Neural cell (in vitro differentiated cells): ENCODE measurements at regions not wholly inside any gene's neighbourhood (a gene's known extent, or its start where the extent isn't known, plus 50 kb on each side); places are given as distances from the start of the nearest gene placed in this dataset.

Source experiments
- H2AFZ ChIP-seq: fragments of 200-600, 300-800 bp; sonication (generic), shearing (Covaris generic); 2 replicates; pipeline ENCODE4 v1.6.0; 2014; ENCODE audit warnings: low read depth, mild to moderate bottlenecking, antibody characterized with exemption, low read length, moderate library complexity
- H3F3A ChIP-seq: fragments of 200-600 bp; shearing (Covaris generic); 2 replicates; pipeline ENCODE4 v1.6.1; 2016; ENCODE audit warnings: mild to moderate bottlenecking, moderate library complexity, mixed read lengths, antibody characterized with exemption, low read length; ENCODE audit not compliant: insufficient read depth, poor library complexity, severe bottlenecking
- H3K27ac ChIP-seq: fragments of 200-600, 300-800 bp; sonication (generic), shearing (Covaris generic); 2 replicates; pipeline ENCODE4 v1.5.1; 2014; ENCODE audit warnings: mild to moderate bottlenecking, low read length, moderate library complexity
- H3K27me3 ChIP-seq: fragments of 300-800, 200-600 bp; sonication (generic), shearing (Covaris generic); 2 replicates; pipeline ENCODE4 v1.6.0; 2014; ENCODE audit warnings: mild to moderate bottlenecking, low read depth, low read length, moderate library complexity; ENCODE audit not compliant: insufficient read depth
- H3K36me3 ChIP-seq: fragments of 300-800, 200-600 bp; sonication (generic), shearing (Covaris generic); 2 replicates; pipeline ENCODE4 v1.5.1; 2014; ENCODE audit warnings: mild to moderate bottlenecking, antibody characterized with exemption, low read length, moderate library complexity; ENCODE audit not compliant: insufficient read depth
- H3K4me2 ChIP-seq: fragments of 300-800, 200-600 bp; sonication (generic), shearing (Covaris generic); 2 replicates; pipeline ENCODE4 v1.6.0; 2014; ENCODE audit warnings: mild to moderate bottlenecking, low read length
- H3K4me3 ChIP-seq: fragments of 300-800, 200-600 bp; sonication (generic), shearing (Covaris generic); 2 replicates; pipeline ENCODE4 v1.5.1; 2014; ENCODE audit warnings: mild to moderate bottlenecking, low read length, moderate library complexity
- H3K79me2 ChIP-seq: fragments of 200-600 bp; shearing (Covaris generic); replicated peaks from 2 replicates; pipeline ENCODE4 v1.6.0; 2014; ENCODE audit warnings: mild to moderate bottlenecking, low read length, moderate library complexity; ENCODE audit not compliant: insufficient read depth
- H3K9ac ChIP-seq: fragments of 300-800, 200-600 bp; sonication (generic), shearing (Covaris generic); 2 replicates; pipeline ENCODE4 v1.6.1; 2016; ENCODE audit warnings: mild to moderate bottlenecking, low read length, mixed read lengths
- H3K9me2 ChIP-seq: fragments of 200-600 bp; shearing (Covaris generic); 2 replicates; pipeline ENCODE4 v1.6.1; 2016; ENCODE audit warnings: mild to moderate bottlenecking, low read length, mixed read lengths; ENCODE audit not compliant: insufficient read depth
- H3K9me3 ChIP-seq: fragments of 200-600, 300-800 bp; sonication (generic), shearing (Covaris generic); 2 replicates; pipeline ENCODE4 v1.6.1; 2016; ENCODE audit warnings: mild to moderate bottlenecking, mixed run types, low read length, moderate library complexity, mixed read lengths
- H4K20me1 ChIP-seq: fragments of 200-600 bp; shearing (Covaris generic); 2 replicates; pipeline ENCODE4 v1.6.1; 2016; ENCODE audit warnings: mild to moderate bottlenecking, mixed run types; ENCODE audit not compliant: insufficient read depth
- CTCF ChIP-seq: fragments of 450-650 bp; IDR thresholded peaks from 2 replicates; pipeline ENCODE4 v1.5.1; 2014; ENCODE audit warnings: antibody characterized with exemption, mild to moderate bottlenecking, moderate library complexity; ENCODE audit not compliant: poor library complexity, severe bottlenecking
- EP300 ChIP-seq: fragments of 450-650 bp; conservative IDR thresholded peaks from 2 replicates; pipeline ENCODE4 v1.6.1; 2014; ENCODE audit warnings: antibody characterized with exemption, mild to moderate bottlenecking, moderate library complexity; ENCODE audit not compliant: poor library complexity, severe bottlenecking
- EZH2 ChIP-seq: fragments of 200-600, 300-800 bp; shearing (Covaris generic), sonication (generic); IDR thresholded peaks from 2 replicates; pipeline ENCODE4 v1.6.1; 2014; ENCODE audit warnings: antibody characterized with exemption, low read length, borderline replicate concordance, mild to moderate bottlenecking; ENCODE audit not compliant: insufficient read depth, poor library complexity, severe bottlenecking
- MXI1 ChIP-seq: fragments of 450-650 bp; conservative IDR thresholded peaks from 2 replicates; pipeline ENCODE4 v1.6.1; 2014; ENCODE audit warnings: antibody characterized with exemption, mild to moderate bottlenecking; ENCODE audit not compliant: poor library complexity, severe bottlenecking
- POLR2AphosphoS5 ChIP-seq: IDR thresholded peaks from 2 replicates; pipeline ENCODE4 v1.6.1; 2012
- RAD21 ChIP-seq: fragments of 450-650 bp; conservative IDR thresholded peaks from 2 replicates; pipeline ENCODE4 v1.6.1; 2014; ENCODE audit warnings: antibody characterized with exemption, mild to moderate bottlenecking, moderate library complexity
- REST ChIP-seq: IDR thresholded peaks from 2 replicates; pipeline ENCODE4 v1.6.1; 2012; ENCODE audit warnings: borderline replicate concordance
- SMC3 ChIP-seq: fragments of 450-650 bp; conservative IDR thresholded peaks from 2 replicates; pipeline ENCODE4 v1.6.1; 2014; ENCODE audit warnings: antibody characterized with exemption, mild to moderate bottlenecking, moderate library complexity; ENCODE audit not compliant: poor library complexity
- TAF1 ChIP-seq: IDR thresholded peaks from 2 replicates; pipeline ENCODE4 v1.6.1; 2012; ENCODE audit warnings: low read depth

GRCh38 chr6:151176911-151177770, 62.6 kb upstream of the AKAP12 start:
- H3K27ac ChIP-seq = no peak overlapping the region
- no peak for TF ChIP-seq CTCF
- no peak for TF ChIP-seq SMC3
- TF ChIP-seq EP300 = no peak
- no peak for TF ChIP-seq RAD21
- no peak for TF ChIP-seq MXI1
- no peak for TF ChIP-seq EZH2
- no peak for TF ChIP-seq TAF1
- TF ChIP-seq POLR2AphosphoS5 = no peak
- TF ChIP-seq REST = no peak
- no peaks in the 10 kb centered on the region for H3K27me3 ChIP-seq
- H3K9me2 ChIP-seq = no peaks in the 10 kb centered on the region
- no peaks in the 10 kb centered on the region for H3F3A ChIP-seq
- no peak overlapping the region for H3K9ac ChIP-seq
- no peaks in the 10 kb centered on the region for H3K79me2 ChIP-seq
- H3K36me3 ChIP-seq = no peaks in the 10 kb centered on the region
- H3K4me2 ChIP-seq = no peak overlapping the region
- no peaks in the 10 kb centered on the region for H4K20me1 ChIP-seq
- H3K9me3 ChIP-seq = no peaks in the 10 kb centered on the region
- H2AFZ ChIP-seq = no peak overlapping the region
- no peak overlapping the region for H3K4me3 ChIP-seq

GRCh38 chr6:151178373-151178772, 61.4 kb upstream of the AKAP12 start:
- H3K9me2 ChIP-seq = no peaks in the 10 kb centered on the region
- H3K36me3 ChIP-seq = no peaks in the 10 kb centered on the region
- TF ChIP-seq POLR2AphosphoS5 = no peak
- TF ChIP-seq RAD21 = no peak
- TF ChIP-seq CTCF = no peak
- TF ChIP-seq EZH2 = no peak
- no peak for TF ChIP-seq REST
- no peak for TF ChIP-seq TAF1
- no peak for TF ChIP-seq SMC3
- no peak for TF ChIP-seq EP300
- no peak for TF ChIP-seq MXI1
- H3F3A ChIP-seq = no peaks in the 10 kb centered on the region
- H2AFZ ChIP-seq = no peak overlapping the region
- H3K4me3 ChIP-seq = no peak overlapping the region
- H3K27me3 ChIP-seq = no peaks in the 10 kb centered on the region
- no peaks in the 10 kb centered on the region for H4K20me1 ChIP-seq
- no peak overlapping the region for H3K9ac ChIP-seq
- H3K4me2 ChIP-seq = no peak overlapping the region
- no peaks in the 10 kb centered on the region for H3K9me3 ChIP-seq
- no peak overlapping the region for H3K27ac ChIP-seq
- H3K79me2 ChIP-seq = no peaks in the 10 kb centered on the region
